ENCODE measurements at regions not wholly inside any gene's neighbourhood (a gene's known extent, or its start where the extent isn't known, plus 50 kb on each side); places are given as distances from the start of the nearest gene placed in this dataset.
"Not testable (repeated sequence)": the region's sequence is repeated elsewhere in the genome, so short reads cannot be mapped to it uniquely, and the experiment has no call there.

- no peak overlapping the region for H3K4me3 ChIP-seq (replicated peaks; ENCODE audit: low read depth, low read length)
- TF ChIP-seq CTCF (IDR thresholded peaks at IDR 0.05; ENCODE audit: low read length, missing control alignments) = no peak
- no peak for DNase-seq (ENCODE audit: low read depth)
Observed at GRCh38 chr1:104100115-104100514, 350.4 kb downstream of the AMY1C start.

- H3K4me3 ChIP-seq (replicated peaks; ENCODE audit: low read depth, low read length) = no peak overlapping the region
- TF ChIP-seq CTCF (IDR thresholded peaks at IDR 0.05; ENCODE audit: low read length, missing control alignments) = no peak
- no peak for DNase-seq (ENCODE audit: low read depth)
Observed at GRCh38 chr1:104105465-104105864, 355.8 kb downstream of the AMY1C start.

DNA sequence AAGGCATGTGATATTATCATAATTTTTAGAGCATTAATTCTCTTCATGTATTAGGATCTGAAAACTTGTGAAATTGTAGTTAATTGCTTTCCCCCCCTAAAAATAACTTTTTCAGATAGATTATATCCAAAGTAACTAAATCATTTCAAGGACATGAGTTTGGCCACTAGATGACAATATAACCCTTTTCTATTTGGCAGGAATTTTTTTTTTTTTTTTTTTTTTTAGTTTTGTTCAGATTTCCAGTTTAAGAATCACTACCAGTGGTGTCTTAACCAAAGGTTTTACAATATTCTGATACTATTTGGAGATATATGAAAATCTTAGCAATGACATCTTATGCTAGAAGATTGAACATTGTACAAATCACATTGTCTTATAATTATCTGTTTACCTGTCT is 370.8 kb downstream of the AMY1C start:
- TF ChIP-seq CTCF (IDR thresholded peaks at IDR 0.05; ENCODE audit: low read length, missing control alignments) = no peak
- DNase-seq (ENCODE audit: low read depth) = no peak

GRCh38 chr1:104121271-104121670 is 371.6 kb downstream of the AMY1C start:
- TF ChIP-seq CTCF (IDR thresholded peaks at IDR 0.05; ENCODE audit: low read length, missing control alignments) = no peak
- no peak overlapping the region for H3K4me3 ChIP-seq (replicated peaks; ENCODE audit: low read depth, low read length)
- no peak for DNase-seq (ENCODE audit: low read depth)

More for the DNA sequence above, 370.8 kb downstream of the AMY1C start:
- no peak overlapping the region for H3K4me3 ChIP-seq (replicated peaks; ENCODE audit: low read depth, low read length)

DNA sequence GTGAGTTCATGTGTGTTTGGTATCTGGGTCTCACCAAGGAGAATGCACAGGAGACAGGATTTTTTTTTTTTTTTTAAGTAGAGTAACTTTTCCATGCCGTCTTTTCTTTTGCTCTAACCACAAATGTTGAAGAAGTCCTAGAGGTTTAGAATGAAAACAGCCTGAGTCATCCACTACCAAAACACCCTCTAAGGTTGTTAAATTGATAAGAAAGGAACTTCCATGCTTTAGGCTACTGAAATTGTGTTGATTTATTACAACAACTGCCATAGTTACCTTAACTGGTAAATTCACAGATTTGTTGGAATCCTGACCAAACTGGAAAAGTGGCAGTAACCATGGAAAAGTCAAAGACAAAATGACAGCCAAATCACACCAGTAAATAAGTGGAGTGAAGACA is 375.6 kb downstream of the AMY1C start:
- H3K4me3 ChIP-seq (replicated peaks; ENCODE audit: low read depth, low read length) = no peak overlapping the region
- DNase-seq (ENCODE audit: low read depth) = no peak
- no peak for TF ChIP-seq CTCF (IDR thresholded peaks at IDR 0.05; ENCODE audit: low read length, missing control alignments)

GRCh38 chr1:104125970-104126369 is 376.3 kb downstream of the AMY1C start:
- TF ChIP-seq CTCF (IDR thresholded peaks at IDR 0.05; ENCODE audit: low read length, missing control alignments) = no peak
- no peak for DNase-seq (ENCODE audit: low read depth)
- H3K4me3 ChIP-seq (replicated peaks; ENCODE audit: low read depth, low read length) = no peak overlapping the region

GRCh38 chr1:104132382-104132973 is 382.8 kb downstream of the AMY1C start:
- DNase-seq (ENCODE audit: low read depth) = no peak
- H3K4me3 ChIP-seq (replicated peaks; ENCODE audit: low read depth, low read length) = no peak overlapping the region
- no peak for TF ChIP-seq CTCF (IDR thresholded peaks at IDR 0.05; ENCODE audit: low read length, missing control alignments)

- H3K4me3 ChIP-seq (replicated peaks; ENCODE audit: low read depth, low read length); DNase-seq (ENCODE audit: low read depth): not testable (repeated sequence)
Observed at GRCh38 chr1:104135036-104135435, 385.3 kb downstream of the AMY1C start.
